Fibroblast of skin of scalp (primary cell): ENCODE measurements at regions not wholly inside any gene's neighbourhood (a gene's known extent, or its start where the extent isn't known, plus 50 kb on each side); places are given as distances from the start of the nearest gene placed in this dataset.
A peak's percentile ranks its signal among the peaks of the same experiment; 100 is the strongest.

Source experiments
- DNase-seq: peaks from one replicate; pipeline ENCODE4 v3.0.0-alpha.2; 2013

DNA sequence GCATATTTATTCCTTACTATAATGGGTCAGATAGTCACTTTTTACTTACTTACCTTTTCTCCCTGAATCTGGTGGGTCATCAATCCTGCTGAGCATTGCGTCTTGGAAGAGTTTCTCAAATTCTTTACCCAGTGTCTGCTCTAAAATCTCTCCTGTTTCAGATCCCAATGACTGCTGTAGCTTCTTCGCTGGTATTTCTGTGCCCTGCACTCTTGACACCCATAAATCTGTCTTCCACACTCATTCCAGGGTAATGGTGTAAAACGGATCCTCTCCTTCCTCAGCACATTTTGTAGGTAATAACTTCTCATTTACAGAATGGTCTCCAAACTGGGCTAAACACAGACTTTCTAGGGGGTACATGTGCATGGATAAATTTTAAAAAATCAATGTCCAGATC is 407.4 kb downstream of the DMAC1 start:
- no peak for DNase-seq

DNA sequence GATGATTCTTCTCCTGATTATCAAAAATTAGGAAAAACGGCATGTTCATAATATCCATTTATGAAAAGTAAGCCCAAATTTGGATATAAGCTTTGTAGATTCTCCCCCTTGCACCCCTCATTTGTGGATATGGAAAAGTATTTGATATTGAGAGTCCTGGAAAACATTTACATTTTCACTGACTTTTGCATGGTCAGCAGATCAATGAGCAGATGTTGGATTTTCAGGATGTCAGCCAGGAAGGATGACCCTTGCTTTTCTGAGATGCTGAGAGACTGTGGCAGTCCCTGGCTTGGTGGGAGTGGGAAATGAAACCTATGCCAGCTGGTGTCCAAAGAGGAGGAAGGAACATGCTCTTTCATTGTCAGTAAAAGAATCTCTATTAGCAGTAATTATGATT is 410.8 kb downstream of the DMAC1 start:
- no peak for DNase-seq

DNA sequence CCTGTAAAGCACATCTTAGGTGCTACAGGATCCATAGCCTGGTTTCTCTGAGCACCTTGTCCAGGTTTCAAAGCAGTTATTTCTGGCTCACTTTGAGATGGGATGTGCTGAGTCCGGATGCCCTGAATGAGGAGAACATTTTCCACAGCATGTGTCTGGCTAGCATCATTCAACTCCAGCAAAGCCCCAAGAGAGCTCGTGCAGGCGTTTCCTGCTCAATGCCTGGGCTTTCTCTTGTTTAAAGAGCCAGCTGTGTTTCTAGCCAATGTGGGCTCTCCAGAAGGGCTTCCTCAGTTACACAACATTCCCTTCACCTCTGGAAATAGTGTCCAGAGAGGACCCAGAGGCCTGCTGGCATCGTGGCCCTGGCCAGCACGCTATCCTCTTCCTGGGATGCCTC is 411.7 kb downstream of the DMAC1 start:
- no peak for DNase-seq

DNA sequence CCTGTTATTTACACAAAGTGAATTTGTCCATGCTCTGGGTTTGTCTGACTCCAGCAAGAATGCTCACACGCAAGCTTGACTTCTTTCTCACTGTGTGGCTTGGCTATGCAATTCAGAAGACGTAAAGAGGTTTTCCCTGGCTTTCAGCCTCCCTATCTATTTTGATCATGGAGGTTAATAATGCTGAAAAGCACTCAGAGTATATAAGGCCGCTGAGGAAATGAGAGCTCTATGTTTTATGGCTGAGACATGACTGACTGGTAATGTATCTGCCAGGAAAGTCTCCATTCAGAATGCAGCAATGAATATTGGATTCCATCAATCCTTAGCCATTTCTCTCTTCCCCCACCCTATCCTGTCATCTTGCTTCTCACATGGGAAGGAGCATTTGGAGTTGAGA is 417.3 kb downstream of the DMAC1 start:
- DNase-seq = no peak

DNA sequence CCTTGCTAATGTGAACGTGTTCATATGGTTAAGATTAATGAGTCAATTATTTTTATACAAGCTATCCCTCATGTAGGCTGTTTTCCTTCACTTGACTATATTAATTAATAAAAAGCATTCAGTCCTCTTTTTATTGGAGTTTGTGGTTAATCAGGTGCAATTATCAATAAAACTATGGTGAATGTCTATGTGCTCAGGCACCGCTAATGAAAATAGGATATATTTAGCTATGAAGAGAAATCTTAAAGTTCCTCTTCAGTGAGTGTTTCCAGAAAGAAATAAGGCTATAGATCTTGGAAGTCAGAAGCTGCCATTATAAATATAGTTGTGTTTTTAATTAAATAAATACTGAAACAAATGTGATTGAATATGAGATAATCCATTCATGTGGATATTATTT is 422.1 kb downstream of the DMAC1 start:
- no peak for DNase-seq

DNA sequence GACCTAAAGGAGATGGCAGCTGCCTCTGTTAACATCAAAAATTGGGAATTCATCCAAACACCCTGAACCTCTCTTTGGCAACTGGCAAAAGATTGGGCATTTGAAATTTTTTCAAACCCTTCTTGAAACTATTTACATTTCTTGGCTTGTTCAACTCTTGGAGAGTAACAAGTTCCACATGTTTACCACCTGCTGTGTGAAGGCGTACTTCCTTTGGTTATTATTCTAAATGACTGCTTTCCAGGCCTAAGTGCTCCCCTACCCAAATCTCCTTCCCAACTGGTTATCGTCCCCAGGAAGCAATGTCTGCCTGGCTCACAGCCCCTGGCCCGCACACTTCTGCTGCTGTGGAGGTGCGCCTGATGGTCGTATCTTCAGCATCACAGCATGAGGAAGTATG is 422.7 kb downstream of the DMAC1 start:
- peak; percentile 70 for DNase-seq

DNA sequence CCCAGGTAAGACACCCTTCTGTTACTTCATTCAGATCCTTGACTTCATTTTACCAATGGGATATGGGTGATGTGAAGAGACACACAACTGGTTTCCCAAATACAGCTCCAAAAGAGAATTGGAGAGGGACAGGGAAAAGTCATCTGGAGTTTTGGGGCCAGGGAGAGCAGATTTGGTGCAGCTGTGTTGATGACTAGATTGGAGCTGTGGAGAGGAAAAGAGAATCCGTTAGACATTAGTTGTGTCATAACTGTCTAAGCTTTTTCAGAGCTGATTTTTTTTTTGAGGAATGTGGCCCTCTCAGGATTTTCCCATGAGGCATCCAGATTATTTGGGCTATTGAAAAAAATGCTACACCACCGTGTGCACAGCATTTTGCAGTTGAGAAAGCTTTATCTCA is 423.4 kb downstream of the DMAC1 start:
- DNase-seq = peak; percentile 7

DNA sequence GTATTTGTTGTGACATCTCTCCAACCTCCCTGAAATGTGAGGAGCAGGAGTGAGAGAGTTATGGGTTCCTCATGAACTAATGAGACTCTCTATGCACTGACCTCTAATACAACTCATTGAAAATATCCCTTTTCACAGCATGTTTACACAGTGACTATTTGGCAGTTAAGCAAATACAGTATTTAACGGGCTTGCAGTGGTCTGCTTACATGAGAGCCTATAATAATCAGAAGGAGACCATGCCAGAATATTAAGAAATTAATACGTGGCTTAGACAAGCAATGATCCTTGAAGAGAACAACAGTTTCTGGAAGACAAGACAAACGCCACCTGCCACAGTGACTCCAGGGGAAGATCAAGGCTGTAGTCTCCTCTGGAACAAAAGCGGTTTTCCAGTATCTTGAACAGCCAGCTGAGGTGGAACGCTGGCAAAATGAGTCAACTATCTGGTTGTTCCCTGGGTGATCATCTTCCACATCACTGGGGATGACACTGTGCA is 424.5 kb downstream of the DMAC1 start:
- DNase-seq = no peak

DNA sequence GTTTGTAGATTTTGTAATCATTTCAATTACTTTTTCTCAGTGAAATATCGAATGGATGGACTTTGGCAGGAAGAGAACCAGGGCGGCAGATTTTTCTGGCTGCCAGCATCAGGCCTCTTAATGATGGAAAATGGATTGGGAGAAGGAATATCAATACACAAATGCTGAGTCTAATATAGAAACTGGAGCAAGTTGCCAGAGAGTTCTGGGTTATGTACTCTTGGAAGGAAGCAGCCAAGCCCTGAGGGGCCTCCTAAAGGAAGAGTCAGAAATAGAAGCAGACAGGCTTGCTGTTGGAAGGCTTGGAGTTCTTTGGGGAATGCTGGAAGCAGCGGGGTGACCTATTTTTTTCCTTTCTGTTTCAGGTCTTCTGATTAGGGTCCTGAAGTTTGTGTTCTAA is 428.6 kb downstream of the DMAC1 start:
- no peak for DNase-seq

DNA sequence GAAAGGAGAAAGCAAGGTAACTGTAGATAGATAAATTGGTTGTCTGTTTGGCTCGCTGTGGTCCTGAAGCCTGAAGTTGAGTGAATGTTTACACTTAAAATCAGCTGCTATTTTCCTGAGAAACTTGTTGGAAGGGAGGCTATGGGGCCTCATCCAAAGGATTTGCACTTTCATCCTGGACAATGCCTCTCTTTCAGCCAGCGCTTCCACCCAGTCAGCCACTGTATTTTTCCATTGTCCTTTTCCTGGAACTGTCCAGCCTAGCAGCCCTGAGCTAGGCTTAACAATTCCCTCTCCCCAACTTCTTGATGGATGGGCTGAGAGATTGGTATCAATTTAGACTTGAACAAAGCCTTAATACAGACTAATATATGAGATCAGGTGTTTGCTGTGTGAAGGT is 429.2 kb downstream of the DMAC1 start:
- DNase-seq = no peak

DNA sequence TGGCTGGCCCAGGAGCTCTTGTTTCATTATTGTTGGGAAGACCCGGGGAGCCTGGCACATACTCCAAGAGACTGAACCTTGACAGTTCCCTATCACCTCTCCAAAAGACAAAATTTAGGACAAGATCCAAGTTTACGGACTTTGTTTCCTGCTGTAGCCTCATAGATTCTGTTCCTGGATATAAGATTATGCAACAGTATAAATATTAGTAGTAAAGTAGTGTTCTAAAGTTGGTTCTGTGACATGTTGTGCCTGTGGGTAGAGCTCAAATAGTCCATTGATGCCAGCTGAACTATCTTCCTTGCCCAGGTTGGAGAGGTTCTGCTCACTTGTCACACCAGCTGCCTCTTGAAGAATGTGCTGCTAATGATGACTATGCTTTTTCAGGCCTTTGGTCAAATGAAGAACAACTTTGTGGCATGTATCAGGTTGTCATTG is 430.2 kb downstream of the DMAC1 start:
- DNase-seq = no peak

DNA sequence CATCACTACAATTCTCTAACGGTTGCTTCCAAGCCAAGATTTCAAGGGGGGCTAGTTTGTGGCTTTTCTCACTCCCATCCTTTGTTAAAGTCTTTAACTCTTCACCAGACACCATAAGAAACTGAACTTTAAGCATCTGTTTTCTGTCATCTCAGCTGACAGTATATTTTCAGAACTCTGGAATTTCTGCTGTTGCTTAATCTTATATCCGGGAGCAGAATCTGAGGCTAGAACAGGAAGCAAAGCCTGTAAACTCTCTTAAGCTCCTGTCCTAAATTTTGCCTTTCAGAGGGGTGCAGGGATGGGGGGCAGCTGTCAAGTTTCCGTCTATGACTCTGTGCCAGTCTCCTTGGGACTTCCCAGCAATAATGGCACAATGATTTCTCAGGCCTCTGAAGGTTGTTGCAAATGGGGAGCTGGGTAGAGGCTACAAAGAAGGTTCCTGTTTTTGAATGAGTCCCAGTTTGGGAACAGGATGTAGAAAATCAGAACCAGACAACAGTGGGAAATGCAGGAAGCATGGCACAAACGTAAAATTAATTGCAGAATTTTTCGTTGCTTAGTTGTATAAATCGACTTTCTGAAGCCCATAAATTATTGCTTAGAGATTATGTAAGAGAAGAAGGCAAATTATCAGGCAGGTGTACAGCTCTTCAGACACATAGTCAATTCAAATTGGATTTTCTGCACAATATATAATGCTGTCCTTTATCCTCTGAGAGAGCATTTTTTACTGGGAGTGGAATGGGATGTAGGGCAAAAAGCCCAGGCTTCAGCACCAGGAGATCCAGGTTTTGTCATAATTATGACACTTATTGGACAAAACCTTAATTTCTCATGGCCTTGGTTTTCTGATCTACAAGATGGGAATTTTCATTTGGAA is 430.9 kb downstream of the DMAC1 start:
- DNase-seq = peak; percentile 78

DNA sequence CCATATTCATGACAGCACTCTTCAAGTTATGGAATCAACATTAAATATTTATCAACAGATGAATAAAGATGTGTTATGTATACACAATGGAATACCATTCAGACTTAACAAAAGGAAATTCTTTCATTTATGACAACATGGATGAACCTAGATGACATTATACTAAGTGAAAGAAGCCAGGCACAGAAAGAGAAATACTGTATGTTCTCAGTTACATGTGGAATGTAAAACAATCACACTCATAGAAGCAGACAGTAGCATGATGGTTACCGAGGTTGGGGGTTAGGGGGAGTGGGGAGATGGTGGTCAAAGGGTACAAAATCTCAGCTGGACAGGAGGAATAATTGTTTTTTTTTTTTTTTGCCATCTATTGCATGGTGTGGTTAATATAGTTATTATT is 431.9 kb downstream of the DMAC1 start:
- DNase-seq = no peak

DNA sequence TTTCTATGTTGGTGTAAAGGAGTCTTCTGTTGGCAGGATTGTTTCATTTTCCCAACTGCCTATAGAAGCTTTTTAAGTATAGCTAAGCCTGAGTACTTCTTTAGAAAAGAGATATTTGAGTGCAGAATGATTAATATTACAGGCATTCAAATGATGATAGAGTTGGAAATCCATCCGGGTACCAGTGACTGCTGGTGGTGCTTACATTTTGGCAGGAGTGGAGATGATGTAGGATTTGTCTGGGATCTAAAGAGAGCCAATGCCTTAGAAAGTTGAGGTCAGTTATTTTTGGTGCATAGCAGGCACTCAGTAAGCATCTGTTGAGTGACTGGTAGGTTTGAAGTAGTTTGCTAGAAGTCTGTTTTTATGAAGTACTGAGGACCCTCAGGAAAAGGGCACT is 433.5 kb downstream of the DMAC1 start:
- DNase-seq = peak; percentile 74

DNA sequence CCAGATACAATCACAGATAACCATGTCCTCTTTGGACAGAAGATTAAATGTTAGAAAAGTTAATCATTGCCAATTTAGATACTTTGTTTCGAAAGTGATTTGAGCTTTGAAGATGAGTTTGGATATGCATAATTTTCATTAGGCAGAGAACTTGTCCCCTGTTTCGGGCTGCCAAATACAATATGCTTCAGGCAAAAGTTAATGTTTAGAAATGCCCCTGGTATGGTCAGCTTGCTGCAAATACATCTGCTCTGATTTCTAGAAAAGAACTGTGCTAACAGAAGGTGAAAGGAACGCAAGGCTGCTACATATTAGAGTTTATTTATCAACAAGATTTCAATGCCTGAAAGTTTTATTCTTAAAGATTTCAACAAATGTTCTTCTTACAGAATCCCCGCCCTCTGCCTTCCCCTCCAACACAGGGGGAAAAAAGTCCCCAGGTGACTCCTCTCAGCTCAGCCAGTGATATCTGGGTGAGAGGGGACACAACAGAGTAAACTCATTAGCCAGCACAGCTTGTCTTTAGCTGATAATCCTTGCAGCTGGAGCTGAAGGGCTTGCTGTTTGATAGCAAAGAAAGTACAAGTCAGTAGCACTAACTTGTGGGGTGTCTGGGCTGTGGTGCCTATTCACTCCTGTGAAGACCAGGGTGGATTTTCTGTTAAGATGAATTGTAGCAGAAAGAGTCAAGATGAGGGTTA is 435.7 kb downstream of the DMAC1 start:
- DNase-seq = no peak

DNA sequence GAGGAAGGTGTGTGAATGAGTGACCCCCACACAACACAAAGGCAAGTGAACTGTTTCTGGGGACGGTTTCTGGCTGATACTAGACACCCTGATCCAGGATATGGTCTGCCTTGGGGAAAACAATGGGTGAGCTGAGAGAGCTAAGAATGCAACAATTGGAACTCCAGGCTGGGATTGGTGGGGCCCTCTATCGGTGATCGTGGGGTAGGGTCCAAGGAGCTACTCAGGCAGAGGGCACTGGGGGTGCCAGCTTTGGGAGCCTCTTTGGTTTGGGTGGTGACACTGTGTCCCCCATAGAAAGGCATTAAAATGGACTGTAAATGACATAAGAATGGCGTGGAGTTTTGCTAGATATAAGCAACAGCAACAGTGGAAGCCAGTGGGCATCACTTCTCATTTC is 439.1 kb downstream of the DMAC1 start:
- no peak for DNase-seq

DNA sequence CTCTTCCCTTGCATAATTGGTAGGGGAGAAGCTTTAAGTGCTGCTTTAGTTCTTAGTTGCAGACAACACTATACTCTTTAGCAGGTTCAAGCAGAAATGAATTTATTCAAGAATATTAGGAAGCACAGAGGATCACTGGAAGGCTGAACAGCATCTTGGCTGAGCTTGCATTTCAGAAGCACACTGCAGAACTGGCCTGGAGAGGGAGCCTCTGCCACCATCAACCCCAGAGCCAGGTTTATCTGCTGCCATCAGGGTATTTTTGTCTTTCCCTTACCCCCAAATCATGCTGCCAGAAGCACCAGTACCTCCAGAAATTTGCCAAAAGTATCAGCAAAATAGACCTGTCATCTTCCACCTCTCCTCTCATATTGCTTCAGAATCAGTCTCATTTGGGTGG is 440.7 kb downstream of the DMAC1 start:
- DNase-seq = no peak

DNA sequence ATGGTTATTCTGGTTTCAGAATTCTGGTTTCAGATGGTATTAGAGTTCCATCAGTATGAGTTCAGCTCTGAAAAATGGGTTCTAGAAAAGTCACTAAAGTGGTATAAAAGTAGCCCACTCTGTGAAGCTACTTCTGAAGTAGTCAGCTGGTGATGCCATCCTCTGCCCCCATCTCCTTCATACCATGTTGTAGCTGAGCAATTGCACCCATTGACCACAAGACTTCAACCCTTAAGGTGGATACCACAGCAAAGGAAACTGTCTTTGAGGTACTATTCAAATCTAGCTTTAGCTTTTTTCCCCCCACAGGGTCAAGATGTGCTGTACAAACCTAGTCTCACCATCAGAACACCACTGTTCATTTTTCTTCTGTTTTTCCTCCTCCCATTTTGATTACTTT is 444.9 kb downstream of the DMAC1 start:
- DNase-seq = no peak

DNA sequence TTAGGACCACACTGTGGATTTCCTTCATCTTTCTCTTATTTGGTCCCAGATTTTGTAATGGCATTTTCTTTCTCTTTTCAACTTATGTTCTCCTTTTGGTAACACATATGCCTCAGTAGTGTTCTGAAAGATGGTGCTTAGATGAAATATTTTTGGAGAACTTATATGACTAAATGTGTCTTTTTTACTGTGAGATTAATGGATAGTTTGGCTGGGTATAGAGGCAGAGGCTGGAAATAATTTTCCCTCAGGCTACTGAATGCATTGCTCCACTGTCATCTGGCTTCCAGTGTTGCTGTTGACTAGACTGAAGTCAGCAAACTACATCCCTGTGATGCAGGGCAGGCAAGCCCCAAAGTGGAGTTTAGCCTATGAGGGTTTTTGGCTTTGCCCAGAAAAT is 450.9 kb downstream of the DMAC1 start:
- no peak for DNase-seq

DNA sequence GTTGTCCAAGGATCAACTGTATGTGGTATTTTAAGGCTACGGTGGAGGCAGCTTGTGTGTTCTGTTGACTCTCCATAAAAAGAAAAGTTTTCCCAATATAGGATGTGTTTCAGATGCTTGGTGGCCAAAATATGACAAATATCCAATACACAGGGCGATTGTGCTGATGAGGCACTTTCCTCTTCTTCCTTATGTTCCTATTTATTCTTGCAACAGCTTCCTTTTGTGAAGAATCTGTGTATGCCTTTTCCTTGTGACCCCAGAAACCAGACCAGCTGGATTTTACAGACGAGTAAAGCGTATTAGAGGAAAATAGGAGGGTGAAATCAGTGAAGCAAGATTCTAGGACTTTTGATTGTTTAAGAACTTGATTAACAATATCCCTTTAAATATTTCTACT is 452.0 kb downstream of the DMAC1 start:
- DNase-seq = no peak

DNA sequence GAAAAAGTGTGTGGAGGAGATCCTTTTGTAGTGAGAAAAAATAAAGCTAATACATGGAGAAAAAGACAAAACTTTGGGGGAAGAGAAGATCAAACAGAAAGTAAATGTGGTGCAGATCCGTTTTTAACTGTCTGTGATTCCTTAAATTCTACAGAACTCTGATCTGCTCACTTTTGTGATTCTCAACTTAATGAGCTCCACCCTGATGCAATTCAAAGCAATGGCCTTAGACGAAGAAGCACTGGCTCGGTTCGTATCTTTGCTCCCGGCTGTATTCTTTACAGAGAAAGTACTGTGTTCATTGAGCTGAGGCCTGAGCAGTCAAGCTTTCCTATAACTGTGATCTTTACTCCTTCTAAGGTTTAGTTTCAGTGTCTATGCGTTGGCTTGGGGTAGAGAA is 453.4 kb downstream of the DMAC1 start:
- no peak for DNase-seq

DNA sequence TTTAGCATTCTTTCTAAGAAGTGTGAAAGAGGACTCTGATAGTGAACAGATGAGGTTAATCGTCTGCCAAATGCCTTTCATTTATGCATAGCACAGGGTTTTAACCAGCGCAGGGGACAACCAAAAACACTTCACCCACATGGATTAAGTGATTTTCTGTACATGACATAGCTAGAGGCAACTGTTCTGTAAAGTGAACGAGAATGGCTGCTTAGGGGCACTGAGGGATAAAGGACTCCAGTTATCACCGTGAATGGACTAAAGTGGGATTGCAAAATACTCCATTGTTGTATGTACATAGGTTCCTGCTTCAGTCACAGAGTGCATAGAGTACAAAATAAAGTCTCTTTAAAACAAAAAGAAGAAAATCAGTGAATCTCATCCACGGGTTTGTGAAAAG is 456.8 kb downstream of the DMAC1 start:
- DNase-seq = no peak

DNA sequence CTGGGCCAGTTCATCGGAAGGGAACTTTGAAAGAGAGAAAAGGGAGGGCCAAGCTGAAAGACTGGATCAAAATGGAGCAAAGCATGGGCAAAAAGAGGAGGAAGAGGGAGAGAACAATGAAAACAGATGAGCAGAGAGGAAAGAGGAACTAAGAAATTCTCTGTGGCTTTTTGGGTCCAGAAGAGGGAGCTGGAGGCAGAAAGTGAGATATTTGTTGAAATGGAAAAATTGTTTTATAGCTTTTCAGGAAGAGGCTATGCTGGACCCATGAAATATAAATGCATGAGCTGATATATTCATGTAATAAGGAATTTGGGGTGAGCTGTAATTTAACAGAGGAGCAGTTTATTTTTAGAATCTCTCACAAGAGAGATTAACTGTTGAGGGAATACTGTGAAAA is 457.3 kb downstream of the DMAC1 start:
- no peak for DNase-seq

DNA sequence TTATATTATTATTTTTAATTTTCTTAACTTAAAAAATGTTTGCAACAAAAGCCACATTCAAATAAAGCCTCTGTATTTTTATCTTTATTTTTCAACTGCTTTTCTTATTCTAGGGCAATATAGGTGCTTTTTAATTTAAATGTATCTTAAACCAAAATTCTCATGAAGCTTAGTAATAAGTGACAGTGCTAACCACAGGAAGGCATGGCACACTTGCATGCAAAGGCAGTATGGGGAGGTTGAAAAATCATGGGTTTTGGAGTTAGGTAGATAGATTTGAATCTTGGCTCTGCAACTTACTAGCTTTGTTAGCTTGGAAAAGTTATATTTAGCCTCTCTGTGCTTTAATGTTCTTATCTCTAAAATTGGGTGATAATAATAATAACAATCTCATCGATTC is 458.0 kb downstream of the DMAC1 start:
- DNase-seq = no peak
